WERI-Rb-1 (cell line): ENCODE measurements at regions not wholly inside any gene's neighbourhood (a gene's known extent, or its start where the extent isn't known, plus 50 kb on each side); places are given as distances from the start of the nearest gene placed in this dataset.

Source experiments
- DNase-seq: peaks from one replicate; pipeline ENCODE4 v3.0.0-alpha.2; 2020
- H3K27ac ChIP-seq: fragments of 250-450 bp; sonication (Bioruptor Pico); 2 replicates; pipeline ENCODE4 v1.5.1; 2020; ENCODE audit warnings: mild to moderate bottlenecking, moderate library complexity
- H3K27me3 ChIP-seq: fragments of 250-450 bp; sonication (Bioruptor Pico); 2 replicates; pipeline ENCODE4 v1.5.1; 2021; ENCODE audit warnings: mild to moderate bottlenecking, low read depth, moderate library complexity; ENCODE audit not compliant: insufficient read depth, severe bottlenecking
- H3K36me3 ChIP-seq: fragments of 250-450 bp; sonication (Bioruptor Pico); 2 replicates; pipeline ENCODE4 v1.5.1; 2020; ENCODE audit warnings: mild to moderate bottlenecking, moderate library complexity
- H3K4me3 ChIP-seq: 2 replicates; pipeline ENCODE4 v1.5.1; 2011; ENCODE audit warnings: low read depth, mild to moderate bottlenecking, control low read depth, low read length
- H3K9me3 ChIP-seq: fragments of 250-450 bp; sonication (Bioruptor Pico); 2 replicates; pipeline ENCODE4 v1.5.1; 2021; ENCODE audit warnings: mild to moderate bottlenecking, moderate library complexity; ENCODE audit not compliant: severe bottlenecking
- CTCF ChIP-seq: IDR thresholded peaks from 2 replicates; pipeline ENCODE4 v1.5.1; 2011; ENCODE audit warnings: low read depth, mild to moderate bottlenecking, control low read depth, inconsistent platforms, low read length

GRCh38 chr6:157758516-157759023, 64.5 kb upstream of the SNX9 start:
- no peak for DNase-seq
- no peak for TF ChIP-seq CTCF
- Histone ChIP-seq H3K36me3 (no peaks in the 10 kb centered on the region), H3K27ac (no peak overlapping the region), H3K27me3 (no peaks in the 10 kb centered on the region), H3K4me3 (no peak overlapping the region), H3K9me3 (no peaks in the 10 kb centered on the region)

- TF ChIP-seq CTCF, result no peak
- H3K36me3 ChIP-seq, result no peaks in the 10 kb centered on the region
- no peak overlapping the region for H3K4me3 ChIP-seq
- H3K27ac ChIP-seq, result no peak overlapping the region
- H3K9me3 ChIP-seq, result no peaks in the 10 kb centered on the region
- DNase-seq, result no peak
- H3K27me3 ChIP-seq, result no peaks in the 10 kb centered on the region
These were observed 64.0 kb upstream of the SNX9 start for GRCh38 chr6:157759028-157759427.

- Histone ChIP-seq H3K4me3 (no peak overlapping the region), H3K36me3 (no peaks in the 10 kb centered on the region), H3K27me3 (no peaks in the 10 kb centered on the region), H3K27ac (no peak overlapping the region), H3K9me3 (no peaks in the 10 kb centered on the region)
- TF ChIP-seq CTCF, result no peak
- DNase-seq, result no peak
These were observed 62.9 kb upstream of the SNX9 start for GRCh38 chr6:157760137-157760536.

- no peak for TF ChIP-seq CTCF
- peak overlapping the region; percentile 8; the same call in 1 of the 2 replicates for H3K27ac ChIP-seq
- no peaks in the 10 kb centered on the region for H3K36me3 ChIP-seq
- no peak overlapping the region for H3K4me3 ChIP-seq
- no peaks in the 10 kb centered on the region for H3K9me3 ChIP-seq
- peak; percentile 33 for DNase-seq
- no peaks in the 10 kb centered on the region for H3K27me3 ChIP-seq
These were observed 62.3 kb upstream of the SNX9 start for GRCh38 chr6:157760589-157761330.

- no peak for TF ChIP-seq CTCF
- H3K4me3 ChIP-seq, result no peak overlapping the region
- no peaks in the 10 kb centered on the region for H3K36me3 ChIP-seq
- H3K27ac ChIP-seq, result no peak overlapping the region
- H3K9me3 ChIP-seq, result no peaks in the 10 kb centered on the region
- no peaks in the 10 kb centered on the region for H3K27me3 ChIP-seq
- DNase-seq, result no peak
These were observed 61.6 kb upstream of the SNX9 start for GRCh38 chr6:157761331-157761921.
